Common myeloid progenitor, CD34-positive (primary cell): ENCODE measurements at regions not wholly inside any gene's neighbourhood (a gene's known extent, or its start where the extent isn't known, plus 50 kb on each side); places are given as distances from the start of the nearest gene placed in this dataset.

ENCODE experiments used
- CTCF ChIA-PET: fragments of 350-600 bp; sonication (Branson Sonifier 250); formaldehyde crosslinking; loops from one replicate; lab custom pipeline; 2021; ENCODE audit warnings: antibody characterized with exemption; lab: Charles Lee
- POLR2A ChIA-PET: fragments of 350-600 bp; sonication (Branson Sonifier 250); formaldehyde crosslinking; loops from one replicate; lab custom pipeline; 2021; ENCODE audit warnings: antibody characterized with exemption; lab: Charles Lee
- DNase-seq, 3 donors: peaks; one replicate each; pipeline versions ENCODE4 v3.0.0 to v3.0.0-alpha.2; 2013
- H3K27ac ChIP-seq, 2 experiments: 1 replicate in 1 of 2; 2 replicates in 1 of 2; pipeline ENCODE4 v1.7.0; 2013; ENCODE audit warnings: inconsistent platforms in 2 of 2, low read length in 2 of 2, mild to moderate bottlenecking in 2 of 2, low read depth in 1 of 2, moderate library complexity in 1 of 2; ENCODE audit not compliant: severe bottlenecking in 2 of 2, insufficient read depth in 1 of 2, poor library complexity in 1 of 2
- H3K27me3 ChIP-seq, 5 experiments: replicated peaks in 2 of 5; 1 replicate in 3 of 5; 2 replicates in 2 of 5; pipeline versions ENCODE4 v1.6.1 to v1.7.0; 2013; ENCODE audit warnings: low read length in 4 of 5, mild to moderate bottlenecking in 2 of 5, moderate library complexity in 2 of 5, inconsistent platforms in 1 of 5; ENCODE audit not compliant: insufficient read depth in 5 of 5, control insufficient read depth in 4 of 5
- H3K36me3 ChIP-seq, 4 experiments: 1 replicate in 2 of 4; 2 replicates in 2 of 4; pipeline versions ENCODE4 v1.6.1 to v1.7.0; 2013; ENCODE audit warnings: low read length in 3 of 4, control low read depth in 1 of 4, mild to moderate bottlenecking in 1 of 4; ENCODE audit not compliant: control insufficient read depth in 4 of 4, insufficient read depth in 4 of 4
- H3K4me1 ChIP-seq, 4 experiments: 1 replicate in 3 of 4; 2 replicates in 1 of 4; pipeline versions ENCODE4 v1.6.1 to v1.7.1; 2013; ENCODE audit warnings: low read length in 3 of 4, mild to moderate bottlenecking in 3 of 4, control low read depth in 1 of 4, inconsistent platforms in 1 of 4, moderate library complexity in 1 of 4; ENCODE audit not compliant: control insufficient read depth in 4 of 4, insufficient read depth in 4 of 4; ENCODE audit errors: control extremely low read depth in 1 of 4
- H3K4me3 ChIP-seq, 7 experiments: 1 replicate in 4 of 7; 2 replicates in 3 of 7; pipeline versions ENCODE4 v1.5.1 to v1.7.0; 2013; ENCODE audit warnings: mild to moderate bottlenecking in 7 of 7, low read length in 6 of 7, moderate library complexity in 6 of 7, inconsistent platforms in 2 of 7, low read depth in 2 of 7, control low read depth in 1 of 7; ENCODE audit not compliant: insufficient read depth in 4 of 7, control insufficient read depth in 1 of 7; ENCODE audit errors: extremely low read depth in 1 of 7
- H3K9me3 ChIP-seq, 5 experiments: 1 replicate in 4 of 5; 2 replicates in 1 of 5; pipeline versions ENCODE4 v1.6.1 to v1.7.1; 2013; ENCODE audit warnings: low read length in 4 of 5, mild to moderate bottlenecking in 2 of 5, inconsistent platforms in 1 of 5, low read depth in 1 of 5, moderate library complexity in 1 of 5; ENCODE audit not compliant: control insufficient read depth in 4 of 5, insufficient read depth in 2 of 5; ENCODE audit errors: control extremely low read depth in 1 of 5
- WGBS: methylation state at CpG from one replicate; pipeline ENCODE4 v1.1.5; 2013; ENCODE audit not compliant: insufficient coverage; 5-methylcytosine and 5-hydroxymethylcytosine counted together

DNA sequence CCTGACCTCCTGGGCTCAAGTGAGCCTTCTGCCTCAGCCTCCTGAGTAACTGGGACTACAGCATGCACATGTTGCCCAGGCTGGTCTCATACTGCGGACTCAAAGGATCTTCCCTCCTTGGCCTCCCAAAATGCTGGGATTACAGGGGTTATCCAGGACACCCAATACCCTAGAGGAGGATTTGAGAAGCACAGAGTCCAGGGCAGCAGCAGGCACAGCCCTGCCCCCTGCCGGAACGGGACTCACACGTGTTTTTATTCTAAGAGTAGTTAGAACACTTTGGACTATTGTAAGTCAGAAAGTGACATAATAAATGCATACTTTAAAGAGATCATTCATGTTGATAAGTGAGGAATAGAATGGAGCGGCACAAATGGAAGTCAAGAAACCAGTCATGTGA, 80.2 kb downstream of the C6orf118 start:
- Histone ChIP-seq H3K27ac (no peak overlapping the region), H3K4me1 (no peaks in the 10 kb centered on the region), H3K4me3 (no peak overlapping the region), H3K9me3 (no peaks in the 10 kb centered on the region), H3K27me3 (no peaks in the 10 kb centered on the region), H3K36me3 (no peaks in the 10 kb centered on the region)
- 100% methylated on average over 1 of the region's 5 CpGs for WGBS
- DNase-seq: no peak
- ChIA-PET CTCF (no interaction called here), POLR2A (no interaction called here)

DNA sequence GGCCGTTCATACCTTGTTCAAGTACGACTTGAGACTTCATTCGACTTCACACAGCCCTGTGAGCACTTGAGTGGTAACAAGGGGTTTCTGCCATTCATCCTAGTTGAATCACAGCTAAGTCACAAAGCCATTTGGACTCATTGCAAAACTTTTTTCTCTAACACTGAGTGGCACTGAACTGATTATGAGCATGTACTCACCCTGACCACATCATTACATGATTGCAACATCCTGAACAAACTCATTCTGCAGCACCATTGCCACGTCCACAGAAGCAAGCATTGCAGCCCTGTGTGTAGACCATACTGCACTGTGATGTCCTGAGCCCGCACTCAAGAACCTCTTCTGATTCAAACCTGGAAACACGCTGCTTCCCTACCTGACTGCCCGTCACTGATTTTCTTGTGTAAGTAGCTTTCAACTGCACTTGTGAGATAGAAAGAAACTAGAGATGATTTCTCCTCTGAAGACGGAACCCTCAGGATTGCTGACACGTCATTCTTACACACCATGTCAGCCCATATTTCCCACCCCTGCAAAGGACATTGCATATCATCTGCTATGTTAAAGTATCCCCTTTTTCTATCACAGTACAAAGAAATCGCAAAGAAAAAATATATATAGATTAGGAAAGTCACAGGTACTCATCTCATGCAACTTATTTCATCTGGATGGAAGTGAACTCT, 81.6 kb downstream of the C6orf118 start:
- 88% methylated on average over 9 of the region's 10 CpGs for WGBS
- POLR2A ChIA-PET: no interaction called here
- H3K9me3 ChIP-seq: no peaks in the 10 kb centered on the region
- DNase-seq: no peak
- CTCF ChIA-PET: no interaction called here
- no peak overlapping the region for H3K4me3 ChIP-seq
- H3K4me1 ChIP-seq: no peaks in the 10 kb centered on the region
- H3K27me3 ChIP-seq: no peaks in the 10 kb centered on the region
- no peaks in the 10 kb centered on the region for H3K36me3 ChIP-seq
- H3K27ac ChIP-seq: no peak overlapping the region

DNA sequence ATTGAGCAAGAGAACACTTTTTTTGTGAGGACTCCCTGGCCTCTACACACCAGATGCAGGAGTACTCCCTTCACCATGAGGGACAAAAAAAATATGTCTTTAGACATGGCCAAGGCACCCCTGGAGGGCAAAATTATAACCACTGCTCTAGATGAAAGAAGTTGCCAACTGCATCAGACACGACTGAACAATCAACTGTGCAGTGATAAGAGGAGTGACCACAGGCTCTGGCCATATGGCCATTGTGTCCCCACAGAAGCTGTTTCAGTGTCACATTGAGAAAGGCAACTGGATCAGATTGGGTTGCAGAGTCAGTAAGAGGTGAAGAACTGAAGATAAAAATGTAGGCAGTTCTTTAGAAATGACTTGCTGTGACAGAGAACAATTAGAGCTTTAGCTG, 85.7 kb downstream of the C6orf118 start:
- WGBS: 90% methylated on average over 1 of the region's 1 CpG
- Histone ChIP-seq H3K27me3 (no peaks in the 10 kb centered on the region), H3K36me3 (no peaks in the 10 kb centered on the region), H3K27ac (no peak overlapping the region), H3K9me3 (no peaks in the 10 kb centered on the region), H3K4me1 (no peaks in the 10 kb centered on the region), H3K4me3 (no peak overlapping the region)
- DNase-seq: no peak
- CTCF ChIA-PET: interaction anchor here (0.7 kb wide), 1 partner anchor 19 kb away, joined by 3 read pairs; no protein-coding TSS in a partner anchor
- POLR2A ChIA-PET: no interaction called here

DNA sequence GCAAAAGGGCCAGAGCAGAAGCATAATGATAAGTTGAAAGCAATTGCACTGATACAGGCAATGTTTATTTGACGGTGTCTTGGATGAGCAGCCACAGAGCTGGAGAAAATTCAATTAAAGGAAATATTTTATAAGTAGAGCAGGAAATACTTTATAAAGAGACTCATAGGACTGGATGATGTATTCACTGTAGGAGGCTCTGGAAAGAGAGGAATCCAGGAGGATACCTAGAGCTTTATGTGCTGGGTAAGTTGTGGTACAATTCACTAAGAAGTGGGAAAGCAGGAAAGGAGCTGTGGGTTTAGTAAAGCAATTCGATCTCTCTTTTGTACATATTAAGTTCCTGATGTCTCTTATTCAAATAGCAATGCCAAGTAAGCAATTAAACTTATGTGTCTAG, 86.3 kb downstream of the C6orf118 start:
- Histone ChIP-seq H3K36me3 (no peaks in the 10 kb centered on the region), H3K4me1 (no peaks in the 10 kb centered on the region), H3K9me3 (no peaks in the 10 kb centered on the region), H3K27ac (no peak overlapping the region), H3K27me3 (no peaks in the 10 kb centered on the region), H3K4me3 (no peak overlapping the region)
- WGBS: 100% methylated on average over 1 of the region's 2 CpGs
- CTCF ChIA-PET: interaction anchor here (0.6 kb wide), 1 partner anchor 12 kb away, joined by 3 read pairs; no protein-coding TSS in a partner anchor
- POLR2A ChIA-PET: no interaction called here
- no peak for DNase-seq

DNA sequence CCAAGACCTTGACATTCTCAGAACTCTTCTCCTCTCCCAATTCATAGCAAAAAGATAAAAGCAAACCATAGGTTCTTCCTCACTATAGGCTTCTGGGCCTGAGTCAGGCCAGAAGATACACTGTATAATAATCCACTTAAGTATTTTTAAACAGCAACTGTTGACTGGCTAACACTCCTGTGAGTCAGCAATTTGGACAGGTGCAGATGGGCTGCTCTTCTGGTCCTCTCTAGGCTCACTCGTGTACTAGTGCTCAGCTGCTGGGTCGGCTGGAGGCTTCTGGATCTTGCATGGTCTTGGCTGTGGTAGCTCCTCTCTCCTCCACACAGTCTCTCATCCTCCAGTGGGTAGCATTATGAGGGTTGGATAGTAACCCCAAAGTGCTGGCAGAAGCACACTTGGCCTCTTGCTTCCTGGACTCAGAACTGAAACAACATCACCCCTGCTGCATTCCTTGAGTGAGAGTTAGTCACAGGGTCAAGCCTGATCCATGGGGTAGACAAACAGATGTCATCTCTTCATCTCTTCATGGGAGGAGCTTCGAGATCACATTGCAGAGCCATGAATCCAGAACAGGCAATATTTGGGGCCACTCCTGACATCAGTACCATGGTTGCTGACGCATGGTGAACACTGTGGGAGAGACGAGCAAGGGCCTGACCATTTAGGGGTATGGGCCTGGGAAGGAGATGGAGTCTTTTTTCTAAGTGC, 86.9 kb downstream of the C6orf118 start:
- Histone ChIP-seq H3K27ac (no peak overlapping the region), H3K27me3 (no peaks in the 10 kb centered on the region), H3K4me1 (no peaks in the 10 kb centered on the region), H3K4me3 (no peak overlapping the region), H3K9me3 (no peaks in the 10 kb centered on the region), H3K36me3 (no peaks in the 10 kb centered on the region)
- WGBS: 88% methylated on average over 5 of the region's 5 CpGs
- ChIA-PET CTCF (interaction anchor here (0.6 kb wide), 1 partner anchor 13 kb away, joined by 3 read pairs; no protein-coding TSS in a partner anchor), POLR2A (no interaction called here)
- no peak for DNase-seq

DNA sequence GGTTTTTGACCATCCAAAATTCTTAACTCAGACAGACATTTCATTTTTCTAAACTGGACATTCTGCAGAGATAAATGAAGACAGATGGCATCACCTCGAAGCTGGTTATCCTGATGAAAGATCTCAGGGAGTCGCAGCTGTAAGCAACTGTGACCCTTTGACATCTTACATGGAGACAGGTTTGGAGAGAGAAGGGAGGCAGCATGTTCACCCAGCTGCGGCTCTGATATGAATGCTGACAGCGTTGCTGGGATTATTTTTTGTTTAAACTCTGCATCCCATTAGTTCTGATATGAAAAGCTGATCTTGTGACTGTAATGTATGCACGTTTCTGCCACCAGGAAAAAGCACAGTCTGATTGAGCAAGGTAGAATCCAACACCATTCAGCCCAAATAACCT, 89.4 kb downstream of the C6orf118 start:
- CTCF ChIA-PET: no interaction called here
- WGBS: 91% methylated on average over 3 of the region's 5 CpGs
- H3K9me3 ChIP-seq: no peaks in the 10 kb centered on the region

DNA sequence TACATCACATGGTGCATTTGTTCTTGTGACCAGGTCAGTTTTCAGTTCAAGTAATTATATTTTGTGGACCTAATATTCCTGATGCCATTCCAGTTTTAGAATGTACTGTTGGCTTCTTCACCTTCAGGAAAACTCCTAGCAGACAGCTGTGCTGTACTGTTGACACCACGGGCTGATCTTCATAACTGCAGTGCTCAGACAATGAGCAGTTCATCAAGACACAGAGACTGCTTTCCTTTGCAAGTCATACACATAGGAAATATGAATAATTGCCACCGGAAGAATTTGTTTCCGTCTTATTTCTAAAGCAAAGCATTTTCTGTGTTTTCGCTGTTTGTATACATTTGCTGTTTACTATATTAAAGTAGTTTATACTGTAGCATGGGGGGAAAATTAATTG, 89.8 kb downstream of the C6orf118 start:
- ChIA-PET POLR2A (interaction anchor here (0.6 kb wide), 1 partner anchor 113 kb away, joined by 3 read pairs; no protein-coding TSS in a partner anchor), CTCF (no interaction called here)
- DNase-seq: no peak
- no peaks in the 10 kb centered on the region for H3K27me3 ChIP-seq
- H3K9me3 ChIP-seq: no peaks in the 10 kb centered on the region
- no peak overlapping the region for H3K4me3 ChIP-seq
- 64% methylated on average over 1 of the region's 4 CpGs for WGBS
- no peak overlapping the region for H3K27ac ChIP-seq
- H3K4me1 ChIP-seq: no peaks in the 10 kb centered on the region
- H3K36me3 ChIP-seq: no peaks in the 10 kb centered on the region

More for the DNA sequence above, 89.4 kb downstream of the C6orf118 start:
- DNase-seq: no peak
- Histone ChIP-seq H3K4me3 (no peak overlapping the region), H3K27ac (no peak overlapping the region), H3K36me3 (no peaks in the 10 kb centered on the region), H3K27me3 (no peaks in the 10 kb centered on the region), H3K4me1 (no peaks in the 10 kb centered on the region)
- POLR2A ChIA-PET: no interaction called here
